Left lung (tissue), 4 donors: ENCODE measurements at regions not wholly inside any gene's neighbourhood (a gene's known extent, or its start where the extent isn't known, plus 50 kb on each side); places are given as distances from the start of the nearest gene placed in this dataset.
"Not testable (repeated sequence)": the region's sequence is repeated elsewhere in the genome, so short reads cannot be mapped to it uniquely, and the experiment has no call there.

Source experiments
- ATAC-seq: fragments of 200-7000 bp; cut with Tn5 transposase; one replicate; pipeline ENCODE4 v1.9.1; 2020; ENCODE audit warnings: moderate library complexity
- DNase-seq, 4 donors: peaks; one replicate each; pipeline ENCODE4 v3.0.0-alpha.2; 2013 to 2020
- H3K27ac ChIP-seq, 2 donors: fragments of 200-600 bp; sonication (generic) in 1 of 2; one replicate each; pipeline versions ENCODE4 v1.5.0 to v1.8.0; 2020 to 2021
- H3K27me3 ChIP-seq, 2 donors: fragments of 200-600 bp; sonication (generic) in 1 of 2; one replicate each; pipeline versions ENCODE4 v1.5.0 to v1.8.0; 2020 to 2021
- H3K36me3 ChIP-seq, 2 donors: fragments of 200-600 bp; sonication (generic) in 1 of 2; one replicate each; pipeline versions ENCODE4 v1.5.0 to v1.8.0; 2020 to 2021
- H3K4me1 ChIP-seq, 2 donors: fragments of 200-600 bp; one replicate each; pipeline ENCODE4 v1.8.0; 2021
- H3K4me3 ChIP-seq, 2 donors: fragments of 200-600 bp; sonication (generic) in 1 of 2; one replicate each; pipeline versions ENCODE4 v1.5.0 to v1.8.0; 2020 to 2021; ENCODE audit warnings: mild to moderate bottlenecking in 1 of 2
- H3K9me3 ChIP-seq, 2 donors: fragments of 200-600 bp; sonication (generic) in 1 of 2; one replicate each; pipeline versions ENCODE4 v1.5.0 to v1.8.0; 2020 to 2021
- intact Hi-C, 2 donors: fragments of 100-400 bp; cut with DNase I; formaldehyde crosslinking; loops; one replicate each; pipeline versions ENCODE4 v1.11.2 to v1.14.2; 2022
- TF ChIP-seq, protein P1 (sequence below), 2 donors: fragments of 200-600 bp; sonication (generic) in 1 of 2; IDR thresholded peaks; one replicate each; pipeline versions ENCODE4 v1.5.0 to v1.8.0; 2021; ENCODE audit warnings: antibody characterized with exemption in 2 of 2
- donor health status: DM: no; HTN: yes; CAD: no.
- donor health status: DM: no; HTN: no; CAD: no.

DNA sequence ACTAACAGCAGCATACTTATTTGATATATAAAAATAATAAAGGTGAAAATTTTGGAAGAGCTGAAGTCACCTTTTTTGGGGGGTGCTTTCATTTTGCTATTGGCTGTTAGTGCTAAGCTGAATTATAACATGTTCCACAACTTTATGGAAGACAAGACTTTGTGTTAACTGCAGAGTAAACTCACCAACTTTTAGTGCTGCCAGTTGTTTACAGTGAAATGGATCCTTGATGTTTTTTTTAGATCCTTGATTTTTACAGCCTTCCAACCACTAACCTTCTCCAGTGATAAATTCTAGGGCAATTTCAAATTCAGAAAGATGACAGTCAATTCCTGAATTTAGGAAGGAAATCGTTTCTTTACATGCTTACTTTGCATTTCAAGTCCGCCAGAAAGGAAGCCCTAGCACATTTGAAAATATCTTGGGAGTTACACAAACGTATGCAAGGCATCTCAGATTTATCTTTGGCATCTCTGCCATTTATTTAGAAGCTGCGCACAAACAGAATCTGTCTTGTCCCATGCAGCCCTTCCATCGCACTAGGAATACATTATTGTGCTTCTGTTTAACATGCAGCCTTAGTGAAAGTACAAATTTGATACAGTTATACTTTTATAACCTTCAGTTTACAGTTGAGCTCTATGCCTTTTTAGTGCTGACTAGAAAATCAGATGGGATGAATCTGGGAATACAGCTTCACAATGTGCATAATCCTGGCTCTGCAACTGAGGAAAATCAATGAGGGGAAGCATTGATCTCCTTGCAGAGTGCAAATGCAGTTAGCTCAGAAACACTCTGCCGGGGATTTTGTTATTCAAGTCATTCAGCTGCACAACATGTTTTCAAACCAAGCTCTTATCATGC is 142.4 kb upstream of the ZNF608 start:
- DNase-seq = no peak
- intact Hi-C loops = no loop called here
- H3K36me3 ChIP-seq = no peaks in the 10 kb centered on the region
- TF ChIP-seq, protein P1, sequence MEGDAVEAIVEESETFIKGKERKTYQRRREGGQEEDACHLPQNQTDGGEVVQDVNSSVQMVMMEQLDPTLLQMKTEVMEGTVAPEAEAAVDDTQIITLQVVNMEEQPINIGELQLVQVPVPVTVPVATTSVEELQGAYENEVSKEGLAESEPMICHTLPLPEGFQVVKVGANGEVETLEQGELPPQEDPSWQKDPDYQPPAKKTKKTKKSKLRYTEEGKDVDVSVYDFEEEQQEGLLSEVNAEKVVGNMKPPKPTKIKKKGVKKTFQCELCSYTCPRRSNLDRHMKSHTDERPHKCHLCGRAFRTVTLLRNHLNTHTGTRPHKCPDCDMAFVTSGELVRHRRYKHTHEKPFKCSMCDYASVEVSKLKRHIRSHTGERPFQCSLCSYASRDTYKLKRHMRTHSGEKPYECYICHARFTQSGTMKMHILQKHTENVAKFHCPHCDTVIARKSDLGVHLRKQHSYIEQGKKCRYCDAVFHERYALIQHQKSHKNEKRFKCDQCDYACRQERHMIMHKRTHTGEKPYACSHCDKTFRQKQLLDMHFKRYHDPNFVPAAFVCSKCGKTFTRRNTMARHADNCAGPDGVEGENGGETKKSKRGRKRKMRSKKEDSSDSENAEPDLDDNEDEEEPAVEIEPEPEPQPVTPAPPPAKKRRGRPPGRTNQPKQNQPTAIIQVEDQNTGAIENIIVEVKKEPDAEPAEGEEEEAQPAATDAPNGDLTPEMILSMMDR (IDR thresholded peaks at IDR 0.05) = no peak
- H3K4me1 ChIP-seq = no peaks in the 10 kb centered on the region
- ATAC-seq = no peak
- H3K27me3 ChIP-seq = no peaks in the 10 kb centered on the region
- no peak overlapping the region for H3K27ac ChIP-seq
- H3K4me3 ChIP-seq = no peak overlapping the region
- H3K9me3 ChIP-seq = peaks cover 0 to 3% of the 10 kb centered on the region in 2 donors

DNA sequence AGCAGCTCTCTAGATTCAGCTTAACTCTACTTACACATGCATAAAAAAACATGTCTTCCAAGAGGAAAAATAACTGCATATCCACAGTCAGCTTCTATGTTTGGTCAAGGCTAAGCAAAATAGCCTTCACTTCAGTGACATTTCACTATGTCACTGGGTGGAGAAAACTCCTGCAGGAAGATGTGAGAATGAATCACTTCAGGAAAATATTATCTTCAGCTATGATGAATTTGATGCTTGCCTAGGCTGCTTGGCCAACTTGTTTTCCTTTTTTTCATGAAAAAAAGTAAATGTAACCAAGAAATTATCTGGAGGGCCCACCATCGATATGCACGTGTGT is 143.0 kb upstream of the ZNF608 start:
- intact Hi-C loops = no loop called here
- no peak overlapping the region for H3K4me3 ChIP-seq
- no peaks in the 10 kb centered on the region for H3K36me3 ChIP-seq
- TF ChIP-seq, protein P1 (IDR thresholded peaks at IDR 0.05) = no peak
- peaks cover 0 to 3% of the 10 kb centered on the region in 2 donors for H3K9me3 ChIP-seq
- DNase-seq (no peak), ATAC-seq (no peak)
- no peaks in the 10 kb centered on the region for H3K27me3 ChIP-seq
- no peaks in the 10 kb centered on the region for H3K4me1 ChIP-seq
- no peak overlapping the region for H3K27ac ChIP-seq

DNA sequence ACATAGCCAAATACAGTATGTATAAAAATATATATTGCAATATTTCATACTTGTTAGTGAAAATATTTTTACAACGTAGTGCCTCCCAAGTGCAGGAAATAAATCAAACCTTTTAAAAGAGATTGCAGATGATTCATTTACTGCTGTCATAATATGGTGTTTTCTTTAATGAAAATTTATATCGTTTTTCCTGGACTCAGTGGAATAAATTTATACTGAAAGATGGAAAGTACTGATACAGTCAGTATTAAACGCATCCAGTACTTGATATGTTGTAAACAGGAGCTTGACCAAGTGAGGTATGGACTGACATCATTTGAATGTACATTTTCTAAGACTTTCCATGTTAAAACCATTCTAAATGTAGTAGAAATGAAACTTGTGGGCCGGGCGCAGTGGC is 143.4 kb upstream of the ZNF608 start:
- no peak overlapping the region for H3K4me3 ChIP-seq
- DNase-seq = no peak
- no peak for ATAC-seq
- TF ChIP-seq, protein P1 (IDR thresholded peaks at IDR 0.05) = no peak
- H3K9me3 ChIP-seq = peaks cover 0 to 3% of the 10 kb centered on the region in 2 donors
- H3K27me3 ChIP-seq = no peaks in the 10 kb centered on the region
- intact Hi-C loops = no loop called here
- no peak overlapping the region for H3K27ac ChIP-seq
- H3K4me1 ChIP-seq = no peaks in the 10 kb centered on the region
- H3K36me3 ChIP-seq = no peaks in the 10 kb centered on the region

DNA sequence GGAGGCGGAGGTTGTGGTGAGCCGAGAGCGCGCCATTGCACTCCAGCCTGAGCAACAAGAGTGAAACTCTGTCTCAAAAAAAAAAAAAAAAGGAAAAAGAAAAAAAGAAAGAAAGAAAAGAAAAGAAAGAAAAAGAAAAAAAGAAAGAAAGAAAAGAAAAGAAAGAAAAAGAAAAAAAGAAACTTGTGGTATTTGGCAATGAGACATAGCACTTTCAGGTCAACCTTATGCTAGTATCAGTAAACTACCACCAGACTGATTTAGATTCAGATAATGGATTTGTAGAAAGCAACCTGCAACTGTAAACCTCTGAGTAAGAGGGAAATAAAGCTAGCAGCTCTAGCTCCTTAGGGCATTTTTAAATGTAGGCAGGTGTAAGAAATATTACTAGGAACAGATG is 144.0 kb upstream of the ZNF608 start:
- H3K27me3 ChIP-seq, intact Hi-C loops, DNase-seq, H3K4me3 ChIP-seq, ATAC-seq, H3K27ac ChIP-seq, H3K9me3 ChIP-seq, H3K4me1 ChIP-seq, H3K36me3 ChIP-seq: not testable (repeated sequence)

DNA sequence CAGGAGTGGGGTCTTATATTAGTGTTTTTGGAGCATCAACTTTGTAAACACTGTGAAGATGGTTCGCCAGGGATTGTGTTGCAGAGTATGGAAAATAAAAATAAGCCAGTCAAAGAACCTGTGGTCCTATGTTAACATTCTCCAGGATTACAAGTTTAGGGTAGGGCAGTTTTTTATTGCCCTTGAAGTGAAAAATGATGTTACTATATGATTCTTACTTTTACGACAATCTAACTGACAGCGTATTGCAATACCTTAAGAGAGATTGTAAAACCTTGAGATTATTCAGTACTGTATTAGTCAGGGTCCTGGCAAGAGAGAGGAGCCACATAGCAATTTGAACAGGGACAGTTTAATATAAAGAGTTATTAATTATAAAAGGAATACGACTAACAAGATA is 144.7 kb upstream of the ZNF608 start:
- TF ChIP-seq, protein P1 (IDR thresholded peaks at IDR 0.05) = no peak
- H3K4me3 ChIP-seq = no peak overlapping the region
- no peaks in the 10 kb centered on the region for H3K9me3 ChIP-seq
- no peaks in the 10 kb centered on the region for H3K36me3 ChIP-seq
- DNase-seq (no peak), ATAC-seq (no peak)
- intact Hi-C loops = no loop called here
- H3K4me1 ChIP-seq = no peaks in the 10 kb centered on the region
- H3K27me3 ChIP-seq = no peaks in the 10 kb centered on the region
- H3K27ac ChIP-seq = no peak overlapping the region
